ENCODE measurements at regions not wholly inside any gene's neighbourhood (a gene's known extent, or its start where the extent isn't known, plus 50 kb on each side); places are given as distances from the start of the nearest gene placed in this dataset.
"Not testable (repeated sequence)": the region's sequence is repeated elsewhere in the genome, so short reads cannot be mapped to it uniquely, and the experiment has no call there.

- in situ Hi-C loops (cut with HindIII; ENCODE audit: low pct_unique_long_range_greater_than_20kb, low sequenced_read_pairs); DNase-seq (ENCODE audit: low read depth in 1 of 2, low spot score in 1 of 2): not testable (repeated sequence)
Measured at GRCh38 chr3:197459571-197459970, 96.2 kb downstream of the BDH1 start.

DNA sequence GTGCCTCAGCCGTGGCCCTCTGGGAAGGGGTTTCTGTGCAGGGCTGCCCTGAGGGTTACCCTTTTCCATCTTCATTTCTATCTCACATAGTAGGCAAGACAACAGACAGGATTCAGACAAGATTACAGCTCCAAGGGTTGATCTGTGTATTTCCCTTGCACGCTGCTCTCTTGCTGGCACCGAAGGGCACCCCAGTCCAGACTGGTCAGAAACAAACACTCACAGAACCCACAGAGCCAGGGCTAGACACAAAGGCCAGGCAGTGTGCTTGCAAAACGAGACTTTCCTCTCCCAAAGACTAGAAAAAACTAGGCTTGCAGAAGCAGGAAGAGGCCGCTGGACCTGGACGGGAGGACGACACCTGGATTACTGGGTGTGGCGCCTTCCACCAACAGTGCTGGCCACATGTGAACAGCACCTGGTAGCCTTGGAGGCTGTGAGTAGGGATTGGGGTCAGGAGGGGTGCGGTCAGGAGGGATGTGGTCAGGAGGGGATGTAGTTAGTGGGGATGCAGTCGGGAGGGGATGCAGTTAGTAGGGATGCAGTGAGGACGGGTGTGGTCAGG is 96.8 kb downstream of the BDH1 start:
- in situ Hi-C loops (cut with HindIII; ENCODE audit: low pct_unique_long_range_greater_than_20kb, low sequenced_read_pairs) = no loop called here
- DNase-seq (ENCODE audit: low read depth in 1 of 2, low spot score in 1 of 2) = no peak
- TF ChIP-seq JUND (IDR thresholded peaks at IDR 0.05; ENCODE audit: low read depth) = no peak

- in situ Hi-C loops (cut with HindIII; ENCODE audit: low pct_unique_long_range_greater_than_20kb, low sequenced_read_pairs) = no loop called here
Measured at GRCh38 chr3:197458179-197458707, 97.5 kb downstream of the BDH1 start.

GRCh38 chr3:197456261-197457091 is 99.3 kb downstream of the BDH1 start:
- in situ Hi-C loops (cut with HindIII; ENCODE audit: low pct_unique_long_range_greater_than_20kb, low sequenced_read_pairs) = no loop called here
- peak; percentile 89 to 93 for DNase-seq (ENCODE audit: low read depth in 1 of 2, low spot score in 1 of 2)
- TF ChIP-seq JUND (IDR thresholded peaks at IDR 0.05; ENCODE audit: low read depth) = no peak

More at GRCh38 chr3:197458179-197458707, 97.5 kb downstream of the BDH1 start:
- TF ChIP-seq JUND (IDR thresholded peaks at IDR 0.05; ENCODE audit: low read depth) = no peak
- peak; percentile 48 to 83 for DNase-seq (ENCODE audit: low read depth in 1 of 2, low spot score in 1 of 2)

GRCh38 chr3:197454841-197455240 is 100.9 kb downstream of the BDH1 start:
- DNase-seq (ENCODE audit: low read depth in 1 of 2, low spot score in 1 of 2); in situ Hi-C loops (cut with HindIII; ENCODE audit: low pct_unique_long_range_greater_than_20kb, low sequenced_read_pairs): not testable (repeated sequence)

DNA sequence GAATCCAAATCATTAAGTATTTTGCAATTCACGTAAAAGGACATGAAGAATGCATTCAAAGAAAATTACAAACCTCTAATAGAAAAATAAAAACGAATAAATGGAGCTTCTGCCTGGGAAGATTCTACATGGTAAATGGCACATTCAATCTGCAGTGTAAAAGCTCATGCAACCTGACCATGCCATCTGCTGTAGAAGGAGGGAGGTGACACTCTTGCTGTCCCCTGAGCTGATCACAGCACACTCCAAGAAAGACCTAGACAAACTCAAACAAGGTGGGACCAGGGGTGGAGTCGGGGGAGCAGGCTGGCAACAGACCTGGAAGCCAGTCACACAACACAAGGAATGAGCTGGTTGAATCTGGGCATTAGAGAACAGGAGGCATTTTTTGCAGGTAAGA is 101.8 kb downstream of the BDH1 start:
- no peak for TF ChIP-seq JUND (IDR thresholded peaks at IDR 0.05; ENCODE audit: low read depth)
- in situ Hi-C loops (cut with HindIII; ENCODE audit: low pct_unique_long_range_greater_than_20kb, low sequenced_read_pairs) = no loop called here
- peak; percentile 77 to 91 for DNase-seq (ENCODE audit: low read depth in 1 of 2, low spot score in 1 of 2)

GRCh38 chr3:197450810-197451209 is 105.0 kb downstream of the BDH1 start:
- in situ Hi-C loops (cut with HindIII; ENCODE audit: low pct_unique_long_range_greater_than_20kb, low sequenced_read_pairs) = no loop called here

GRCh38 chr3:197450308-197450707 is 105.5 kb downstream of the BDH1 start:
- in situ Hi-C loops (cut with HindIII; ENCODE audit: low pct_unique_long_range_greater_than_20kb, low sequenced_read_pairs) = no loop called here
- no peak for DNase-seq (ENCODE audit: low read depth in 1 of 2, low spot score in 1 of 2)
- no peak for TF ChIP-seq JUND (IDR thresholded peaks at IDR 0.05; ENCODE audit: low read depth)

More at GRCh38 chr3:197450810-197451209, 105.0 kb downstream of the BDH1 start:
- DNase-seq (ENCODE audit: low read depth in 1 of 2, low spot score in 1 of 2) = no peak
- TF ChIP-seq JUND (IDR thresholded peaks at IDR 0.05; ENCODE audit: low read depth) = no peak

- in situ Hi-C loops (cut with HindIII; ENCODE audit: low pct_unique_long_range_greater_than_20kb, low sequenced_read_pairs); DNase-seq (ENCODE audit: low read depth in 1 of 2, low spot score in 1 of 2): not testable (repeated sequence)
Measured at GRCh38 chr3:197449181-197449580, 106.6 kb downstream of the BDH1 start.

- in situ Hi-C loops (cut with HindIII; ENCODE audit: low pct_unique_long_range_greater_than_20kb, low sequenced_read_pairs); DNase-seq (ENCODE audit: low read depth in 1 of 2, low spot score in 1 of 2): not testable (repeated sequence)
Measured at GRCh38 chr3:197447781-197448180, 108.0 kb downstream of the BDH1 start.

GRCh38 chr3:197447057-197447456 is 108.7 kb downstream of the BDH1 start:
- in situ Hi-C loops (cut with HindIII; ENCODE audit: low pct_unique_long_range_greater_than_20kb, low sequenced_read_pairs) = no loop called here

GRCh38 chr3:197446700-197447056 is 109.1 kb downstream of the BDH1 start:
- DNase-seq (ENCODE audit: low read depth in 1 of 2, low spot score in 1 of 2) = no peak
- in situ Hi-C loops (cut with HindIII; ENCODE audit: low pct_unique_long_range_greater_than_20kb, low sequenced_read_pairs) = no loop called here
- TF ChIP-seq JUND (IDR thresholded peaks at IDR 0.05; ENCODE audit: low read depth) = no peak

More at GRCh38 chr3:197447057-197447456, 108.7 kb downstream of the BDH1 start:
- DNase-seq (ENCODE audit: low read depth in 1 of 2, low spot score in 1 of 2) = no peak
- TF ChIP-seq JUND (IDR thresholded peaks at IDR 0.05; ENCODE audit: low read depth) = no peak

- in situ Hi-C loops (cut with HindIII; ENCODE audit: low pct_unique_long_range_greater_than_20kb, low sequenced_read_pairs) = no loop called here
- TF ChIP-seq JUND (IDR thresholded peaks at IDR 0.05; ENCODE audit: low read depth) = no peak
- DNase-seq (ENCODE audit: low read depth in 1 of 2, low spot score in 1 of 2) = no peak
Measured at GRCh38 chr3:197445896-197446699, 109.7 kb downstream of the BDH1 start.
